SK-N-MC (cell line): ENCODE measurements at regions not wholly inside any gene's neighbourhood (a gene's known extent, or its start where the extent isn't known, plus 50 kb on each side); places are given as distances from the start of the nearest gene placed in this dataset.

Experiments used
- EZH2 ChIP-seq: fragments of 200-600 bp; sonication (generic); IDR thresholded peaks from one replicate; pipeline ENCODE4 v1.6.1; 2017; ENCODE audit warnings: antibody characterized with exemption
- POLR2AphosphoS5 ChIP-seq: IDR thresholded peaks from 2 replicates; pipeline ENCODE4 v1.6.1; 2012; ENCODE audit warnings: mild to moderate bottlenecking, low read depth, low read length, borderline replicate concordance

DNA sequence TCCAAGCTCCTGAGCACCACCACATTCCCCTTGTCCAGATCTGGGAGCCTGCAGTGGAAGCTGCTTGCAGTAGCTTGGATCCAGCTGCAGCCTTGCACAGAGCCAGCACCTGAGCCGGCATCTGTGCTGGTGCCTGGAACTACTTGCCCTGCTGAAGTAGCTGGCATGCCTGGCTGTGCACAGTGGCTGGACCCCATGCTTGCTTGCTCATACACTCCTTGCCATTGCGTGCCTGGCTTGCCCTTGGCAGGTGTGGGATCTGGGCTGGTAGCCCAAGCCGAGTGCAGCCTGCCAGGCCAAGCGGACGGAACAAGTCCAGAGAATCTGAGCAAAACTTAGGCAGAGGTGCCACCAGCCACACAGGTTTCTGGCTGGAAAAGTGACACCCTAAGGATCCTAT lies 759.9 kb downstream of the IPMK start:
- no peak for TF ChIP-seq POLR2AphosphoS5
- no peak for TF ChIP-seq EZH2
